ENCODE measurements at regions not wholly inside any gene's neighbourhood (a gene's known extent, or its start where the extent isn't known, plus 50 kb on each side); places are given as distances from the start of the nearest gene placed in this dataset.
"Not testable (repeated sequence)": the region's sequence is repeated elsewhere in the genome, so short reads cannot be mapped to it uniquely, and the experiment has no call there.

DNA sequence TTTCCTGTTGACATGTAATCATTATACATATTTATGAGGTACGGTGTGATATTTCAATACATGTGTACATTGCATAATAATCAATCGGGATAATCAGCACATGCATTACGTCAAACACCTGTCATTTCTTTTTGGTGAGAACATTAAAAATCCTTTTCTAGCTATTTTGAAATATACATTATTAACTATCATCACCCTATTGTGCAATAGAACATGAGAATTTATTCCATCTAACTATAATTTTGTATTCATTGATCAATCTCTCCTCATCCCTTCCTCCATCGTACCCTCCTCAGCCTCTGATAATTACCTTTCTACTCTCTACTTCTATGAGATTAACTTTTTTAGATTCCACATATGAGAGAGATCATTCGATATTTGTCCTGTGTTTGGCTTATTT lies 170.9 kb upstream of the GHR start:
- no peak for DNase-seq

GRCh38 chr5:42259914-42260313 lies 163.3 kb upstream of the GHR start:
- not testable (repeated sequence) for DNase-seq

- DNase-seq: no peak
Measured at GRCh38 chr5:42267091-42267490, 156.1 kb upstream of the GHR start.

DNA sequence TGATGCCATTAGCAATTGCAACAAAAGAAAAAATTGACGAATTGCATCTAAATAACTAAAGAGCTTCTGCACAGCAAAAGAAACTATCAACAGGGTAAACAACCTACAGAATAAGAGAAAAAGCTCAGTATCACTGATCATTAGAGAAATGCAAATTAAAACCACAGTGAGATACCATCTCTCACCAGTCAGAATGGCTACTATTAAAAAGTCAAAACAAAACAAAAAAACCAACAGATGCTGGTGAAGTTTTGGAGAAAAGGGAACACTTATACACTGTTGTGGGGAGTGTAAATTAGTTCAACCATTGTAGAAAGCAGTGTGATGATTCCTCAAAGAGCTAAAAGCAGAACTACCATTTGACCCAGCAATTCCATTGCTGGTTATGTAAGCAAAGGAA lies 155.1 kb upstream of the GHR start:
- not testable (repeated sequence) for DNase-seq

GRCh38 chr5:42268630-42269029 lies 154.6 kb upstream of the GHR start:
- DNase-seq: no peak

- no peak for DNase-seq
Measured at GRCh38 chr5:42270771-42271170, 152.5 kb upstream of the GHR start.

DNA sequence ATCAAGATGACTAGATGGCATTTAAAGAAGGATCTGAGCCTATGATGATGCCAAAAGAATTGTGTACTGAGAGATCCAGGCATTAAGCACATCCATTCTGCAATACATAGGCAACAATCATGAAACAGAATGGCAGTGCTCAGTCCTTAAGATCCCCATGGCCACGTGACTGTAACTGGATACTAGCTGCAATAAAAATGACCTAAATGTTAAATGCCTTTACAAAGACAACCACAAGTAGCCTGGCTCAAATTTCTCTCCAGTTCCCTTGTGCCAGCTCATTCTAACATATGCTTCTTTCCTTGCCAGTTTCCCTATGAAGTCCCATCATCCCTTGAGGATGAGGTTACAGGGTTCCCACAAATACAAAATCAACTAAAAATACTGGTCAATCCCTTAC lies 148.3 kb upstream of the GHR start:
- DNase-seq: no peak

GRCh38 chr5:42277293-42277692 lies 145.9 kb upstream of the GHR start:
- no peak for DNase-seq

DNA sequence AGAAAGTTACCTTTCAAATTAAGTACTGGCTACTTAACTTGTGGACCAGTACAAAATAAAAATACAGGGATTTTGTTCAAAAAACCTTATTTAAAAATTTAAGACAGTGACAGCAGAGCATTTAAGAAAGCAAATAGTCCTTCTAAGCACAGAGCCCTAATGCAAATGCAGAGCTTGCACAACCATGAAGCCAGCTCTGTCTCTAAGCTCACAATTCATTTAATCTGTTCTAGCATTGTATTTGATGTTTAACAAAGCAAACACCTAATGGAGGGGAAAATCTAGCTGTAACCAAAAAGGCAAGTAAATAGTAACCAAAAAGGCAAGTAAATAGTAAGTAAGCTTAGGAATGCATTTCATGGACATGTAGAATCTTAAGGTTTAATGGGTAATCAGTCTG lies 138.7 kb upstream of the GHR start:
- DNase-seq: no peak

- no peak for DNase-seq
Measured at GRCh38 chr5:42285230-42285629, 138.0 kb upstream of the GHR start.

- no peak for DNase-seq
Measured at GRCh38 chr5:42300496-42300895, 122.7 kb upstream of the GHR start.

GRCh38 chr5:42301349-42301748 lies 121.9 kb upstream of the GHR start:
- no peak for DNase-seq

GRCh38 chr5:42302186-42302585 lies 121.1 kb upstream of the GHR start:
- no peak for DNase-seq

- DNase-seq: no peak
Measured at GRCh38 chr5:42306287-42306686, 117.0 kb upstream of the GHR start.

GRCh38 chr5:42309865-42310264 lies 113.4 kb upstream of the GHR start:
- DNase-seq: no peak

- no peak for DNase-seq
Measured at GRCh38 chr5:42315214-42315613, 108.0 kb upstream of the GHR start.

- no peak for DNase-seq
Measured at GRCh38 chr5:42317575-42317974, 105.7 kb upstream of the GHR start.

- not testable (repeated sequence) for DNase-seq
Measured at GRCh38 chr5:42319546-42319945, 103.7 kb upstream of the GHR start.

DNA sequence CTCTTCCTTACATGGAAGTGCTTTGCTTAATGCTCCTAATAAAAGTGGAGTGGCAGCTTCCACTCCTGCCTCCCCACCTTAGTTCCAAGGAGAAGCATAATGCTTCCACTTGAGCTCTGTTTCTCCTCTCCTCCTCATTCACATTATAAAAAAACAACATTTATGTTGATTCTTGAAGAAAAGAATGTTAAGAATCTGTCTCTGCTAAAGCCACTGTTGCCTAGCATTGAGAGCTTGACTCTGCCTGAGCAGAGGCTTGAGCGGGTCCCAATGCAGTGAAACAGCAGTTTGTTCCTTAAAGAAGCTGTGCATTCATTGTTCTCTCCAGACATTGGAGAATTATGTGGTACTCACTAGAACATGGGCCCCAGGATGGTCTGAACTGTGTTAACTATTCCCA lies 101.5 kb upstream of the GHR start:
- DNase-seq: no peak

DNA sequence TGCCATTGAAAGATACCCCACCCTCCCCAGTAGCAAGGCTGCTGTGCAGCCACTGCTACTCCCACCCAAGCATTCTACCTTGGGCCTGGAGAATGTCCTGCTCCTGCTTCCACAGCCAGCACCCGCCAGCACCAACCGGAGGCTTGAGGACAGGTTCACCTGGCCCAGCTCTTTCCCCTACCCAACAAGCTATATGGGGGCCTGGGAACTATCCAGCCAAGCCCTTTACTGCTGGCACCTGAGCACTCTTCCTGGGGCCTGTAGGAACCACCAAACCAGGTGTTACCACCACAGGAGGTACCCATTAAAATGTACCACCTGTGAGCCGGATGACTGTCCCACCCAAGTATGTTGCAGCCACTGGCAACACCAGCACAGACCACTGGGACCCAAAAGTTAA lies 86.1 kb upstream of the GHR start:
- no peak for DNase-seq

DNA sequence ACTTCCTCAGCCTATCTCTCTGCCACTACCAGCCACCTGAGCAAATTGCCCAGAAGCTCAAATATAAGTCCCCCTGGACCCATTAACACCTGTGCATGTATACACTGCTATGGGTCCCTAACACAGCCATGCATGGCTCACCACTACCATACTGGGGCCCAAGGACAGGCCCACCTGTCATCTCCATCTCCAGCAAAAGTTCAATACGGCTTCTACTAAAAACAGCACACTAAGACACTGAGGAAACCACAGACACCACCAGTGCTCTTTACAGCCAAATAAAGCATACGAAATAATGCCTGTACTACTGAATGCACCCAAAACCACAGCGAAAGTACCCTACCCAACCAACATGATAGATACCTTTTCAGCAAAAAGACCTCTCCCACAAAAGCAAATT lies 85.6 kb upstream of the GHR start:
- no peak for DNase-seq

DNA sequence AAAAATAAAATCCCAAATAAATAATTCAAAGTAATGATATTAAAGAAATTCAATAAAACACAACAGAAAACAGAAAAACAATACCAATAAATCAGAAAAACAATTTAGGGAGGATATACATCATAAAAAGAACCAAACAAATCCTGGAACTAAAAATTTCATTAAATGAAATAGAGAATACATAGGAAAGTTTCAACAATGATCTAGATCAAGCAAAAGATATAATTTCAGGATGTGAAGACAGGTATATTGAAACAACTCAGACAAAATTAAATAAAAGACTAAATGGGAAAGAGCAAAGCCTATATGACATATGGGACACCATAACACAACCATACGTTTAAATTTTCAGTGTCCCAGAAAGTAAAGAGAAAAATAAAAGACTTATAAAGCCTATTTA lies 85.1 kb upstream of the GHR start:
- no peak for DNase-seq

DNA sequence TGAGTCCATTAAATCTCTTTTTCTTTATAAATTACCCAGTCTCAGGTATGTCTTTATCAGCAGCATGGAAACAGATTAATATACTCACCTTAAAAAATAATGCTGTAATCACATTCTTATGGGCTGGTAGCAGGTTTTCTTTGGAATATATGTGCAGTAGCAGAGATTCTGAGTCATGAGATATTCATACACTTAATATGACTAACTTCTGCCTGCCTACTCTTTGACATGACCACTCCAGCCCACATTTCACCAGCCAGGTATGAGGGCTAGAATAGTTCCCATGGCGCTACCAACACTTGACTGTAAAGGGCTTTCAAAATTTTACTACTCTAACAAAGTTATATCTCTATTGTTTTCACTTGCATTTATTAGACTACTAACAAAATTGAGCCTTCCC lies 74.1 kb upstream of the GHR start:
- DNase-seq: no peak

DNA sequence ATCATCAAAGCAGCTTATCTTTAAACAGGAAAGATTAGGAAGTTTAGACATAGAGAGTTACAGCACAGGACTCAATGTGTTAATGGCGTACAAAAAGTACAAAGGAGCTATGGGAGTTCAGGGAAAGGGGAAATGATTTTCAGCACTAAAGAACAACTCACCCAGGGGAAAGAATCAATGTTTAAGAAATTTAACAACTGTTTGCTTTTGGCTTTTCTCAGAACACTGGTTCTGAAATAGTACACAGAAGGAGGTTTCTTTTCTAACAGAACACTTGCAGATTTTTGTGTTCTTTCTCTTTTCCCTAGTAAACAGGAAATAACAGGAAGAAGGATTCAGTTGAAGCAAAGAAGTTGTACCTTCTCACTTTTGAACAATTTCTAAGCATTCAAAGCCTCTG lies 71.3 kb upstream of the GHR start:
- DNase-seq: no peak

- DNase-seq: no peak
Measured at GRCh38 chr5:42360056-42360455, 63.2 kb upstream of the GHR start.

DNA sequence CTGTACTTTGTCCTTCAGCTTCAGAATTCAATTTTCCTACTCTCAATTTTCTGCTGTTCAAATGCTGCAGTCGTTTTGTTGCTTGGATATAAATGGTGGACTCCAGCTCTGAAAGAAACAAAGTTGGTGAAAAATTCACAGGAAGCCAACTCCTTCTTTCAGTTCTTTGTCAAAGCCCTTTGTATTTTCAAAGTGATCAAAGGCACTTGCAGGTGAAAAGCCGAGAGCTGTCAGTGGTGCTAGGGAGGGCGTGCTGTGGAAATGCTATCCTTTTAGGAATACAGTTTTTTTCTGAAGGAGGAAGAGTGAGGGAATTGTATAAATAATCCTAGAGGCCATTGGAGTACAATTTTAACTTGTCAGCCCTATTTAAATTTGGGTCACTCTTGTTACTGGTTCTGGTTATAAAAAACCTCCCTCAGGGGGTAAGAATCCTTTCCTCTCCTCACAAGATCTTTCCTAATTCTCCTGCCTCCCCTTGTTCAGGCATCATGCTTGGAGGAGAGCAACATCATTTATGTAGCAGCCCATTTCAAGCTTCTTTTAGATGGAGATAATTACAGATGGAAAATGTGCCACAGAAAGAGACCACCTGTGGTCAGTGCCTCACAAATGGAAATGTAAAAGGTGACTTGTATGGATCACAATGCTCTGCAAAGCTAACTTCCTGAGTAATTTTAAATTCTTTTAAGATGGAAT lies 62.5 kb upstream of the GHR start:
- no peak for DNase-seq

All from T1000 (cell line).